Activated CD4-positive, alpha-beta T cell treated with anti-CD3 and anti-CD28 coated beads for 1 hour (primary cell): ENCODE measurements at regions not wholly inside any gene's neighbourhood (a gene's known extent, or its start where the extent isn't known, plus 50 kb on each side); places are given as distances from the start of the nearest gene placed in this dataset.

Source experiments
- DNase-seq: peaks from one replicate; pipeline ENCODE4 v3.0.0-alpha.2; 2020

DNA sequence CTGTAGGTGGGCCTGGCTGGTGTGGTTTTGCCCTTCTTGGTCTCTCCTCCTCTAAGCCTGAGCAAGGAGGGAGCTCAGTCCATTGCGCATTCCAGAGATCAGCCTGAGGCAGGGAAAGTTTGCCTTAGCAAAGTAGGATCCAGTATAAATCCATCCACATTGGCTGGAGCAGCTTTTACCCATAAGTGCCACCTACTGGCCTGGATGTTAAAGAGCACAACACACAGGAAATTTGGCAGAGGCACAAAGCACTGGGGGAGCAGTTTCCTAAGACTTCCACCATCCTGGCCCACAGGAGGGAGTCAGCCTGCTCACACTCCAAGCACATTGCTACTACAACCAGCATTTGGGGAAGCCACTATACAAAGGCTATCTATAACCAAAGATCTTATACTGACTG lies 1124.2 kb downstream of the SLITRK1 start:
- DNase-seq = no peak

- DNase-seq = no peak
These were observed 1131.1 kb downstream of the SLITRK1 start for GRCh38 chr13:82751206-82751605.

DNA sequence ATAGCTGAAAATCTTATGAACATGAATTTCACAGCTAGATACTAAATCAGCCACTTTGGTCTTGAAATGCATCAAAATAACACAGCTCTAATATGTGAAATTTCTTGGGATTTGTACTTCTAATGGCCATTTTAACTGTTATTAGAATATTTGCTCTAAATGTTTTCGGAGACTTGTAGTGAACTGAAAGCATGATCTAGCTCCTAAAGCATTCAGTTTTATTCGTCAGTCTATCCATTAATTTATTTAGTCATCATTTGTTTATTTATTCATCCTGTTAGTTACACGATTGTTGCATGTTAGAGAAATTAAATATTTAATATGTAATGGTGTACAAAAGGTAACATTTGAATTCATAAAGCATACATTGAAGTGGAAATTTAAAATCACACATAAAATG lies 1132.7 kb downstream of the SLITRK1 start:
- DNase-seq = no peak

DNA sequence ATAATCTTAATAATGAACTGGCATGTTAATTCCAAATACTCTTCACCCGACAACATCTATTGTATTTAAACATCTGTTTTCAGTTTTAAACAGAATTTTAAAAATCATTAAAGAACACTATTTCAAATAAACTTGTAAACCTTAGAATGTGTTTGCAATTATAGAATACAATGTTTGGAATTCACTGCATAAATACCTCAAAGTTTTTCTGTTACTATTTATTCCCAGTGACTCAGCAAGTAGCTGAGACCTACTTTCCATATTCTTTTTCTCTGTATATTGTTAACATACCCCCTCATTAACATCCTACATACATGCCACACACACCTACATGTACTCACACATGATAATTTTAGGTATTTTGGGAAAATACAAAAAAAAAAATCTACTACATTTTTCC lies 1134.3 kb downstream of the SLITRK1 start:
- DNase-seq = no peak

GRCh38 chr13:82747291-82747690 lies 1135.0 kb downstream of the SLITRK1 start:
- no peak for DNase-seq

DNA sequence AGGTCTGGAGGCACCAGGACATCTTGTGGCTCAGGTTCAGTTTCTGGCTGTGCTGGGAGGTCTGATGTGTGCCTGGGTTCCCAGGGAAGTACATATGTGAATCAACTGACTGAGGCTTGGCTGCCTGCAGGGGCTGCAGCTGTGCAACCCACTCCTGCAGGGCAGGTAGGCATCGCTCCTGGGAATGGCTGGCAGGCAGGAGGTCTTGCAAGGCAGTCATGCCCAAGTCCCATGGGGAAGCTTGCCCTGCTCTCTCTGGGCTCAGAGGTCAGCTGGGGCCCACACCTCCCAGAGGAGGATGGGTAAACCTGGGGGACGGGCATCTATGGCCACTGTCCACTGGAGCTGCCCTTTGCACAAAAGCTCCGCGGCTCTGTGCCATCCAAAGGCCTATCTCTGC lies 1141.8 kb downstream of the SLITRK1 start:
- DNase-seq = no peak

- no peak for DNase-seq
These were observed 1142.4 kb downstream of the SLITRK1 start for GRCh38 chr13:82739881-82740280.

DNA sequence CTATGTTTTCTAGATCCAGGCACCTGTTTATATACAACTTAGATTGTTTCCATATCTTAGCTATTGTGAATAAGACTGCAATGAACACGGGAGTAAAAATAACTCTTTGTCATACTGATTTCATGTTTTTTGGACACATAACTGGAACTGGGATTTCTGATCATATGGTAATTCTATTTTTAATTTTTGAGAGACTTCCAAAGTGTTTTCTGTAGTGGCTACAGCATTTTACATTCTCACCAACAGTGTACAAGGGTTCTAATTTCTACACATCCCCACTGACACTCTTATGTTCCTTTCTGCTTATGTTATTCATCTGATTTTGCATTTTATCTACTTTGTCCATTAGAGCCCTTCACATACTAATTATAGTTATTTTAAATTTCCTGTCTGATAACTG lies 1152.9 kb downstream of the SLITRK1 start:
- DNase-seq = no peak

- no peak for DNase-seq
These were observed 1161.3 kb downstream of the SLITRK1 start for GRCh38 chr13:82720986-82721385.

GRCh38 chr13:82719987-82720386 lies 1162.3 kb downstream of the SLITRK1 start:
- DNase-seq = no peak

- no peak for DNase-seq
These were observed 1165.0 kb downstream of the SLITRK1 start for GRCh38 chr13:82717249-82717648.

DNA sequence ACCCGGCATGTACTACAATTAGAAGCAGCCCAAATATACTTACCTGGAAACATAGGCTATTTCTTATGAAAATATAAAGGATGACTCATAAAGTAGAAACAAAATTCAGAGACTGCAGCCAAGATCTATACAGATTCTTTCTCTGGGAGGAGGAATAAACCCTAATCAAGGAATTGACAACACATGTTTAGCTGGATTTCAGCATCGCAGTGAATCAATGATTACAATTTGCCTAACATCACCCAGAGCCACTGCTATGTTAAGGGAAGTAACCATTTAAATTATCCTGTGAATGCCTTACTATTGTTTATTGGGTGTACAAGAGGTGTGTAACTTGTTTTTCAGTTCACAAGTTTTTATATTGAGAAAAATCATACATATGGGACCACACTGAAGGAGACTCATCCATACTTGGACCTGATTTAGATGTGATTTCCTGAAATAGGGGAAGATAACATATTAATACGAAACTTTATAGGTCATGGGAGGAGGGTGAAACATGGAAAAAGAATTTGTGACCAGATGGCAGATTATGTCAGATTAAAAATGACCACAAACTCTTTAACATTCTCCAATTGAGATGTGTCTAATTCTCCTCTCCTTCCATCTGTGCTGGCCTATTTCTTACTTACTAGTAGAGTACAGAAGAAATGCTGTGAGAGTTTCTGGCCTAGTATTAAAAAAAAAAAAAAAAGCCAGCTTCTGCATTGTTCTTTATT lies 1168.4 kb downstream of the SLITRK1 start:
- no peak for DNase-seq

- no peak for DNase-seq
These were observed 1179.8 kb downstream of the SLITRK1 start for GRCh38 chr13:82702513-82702912.

DNA sequence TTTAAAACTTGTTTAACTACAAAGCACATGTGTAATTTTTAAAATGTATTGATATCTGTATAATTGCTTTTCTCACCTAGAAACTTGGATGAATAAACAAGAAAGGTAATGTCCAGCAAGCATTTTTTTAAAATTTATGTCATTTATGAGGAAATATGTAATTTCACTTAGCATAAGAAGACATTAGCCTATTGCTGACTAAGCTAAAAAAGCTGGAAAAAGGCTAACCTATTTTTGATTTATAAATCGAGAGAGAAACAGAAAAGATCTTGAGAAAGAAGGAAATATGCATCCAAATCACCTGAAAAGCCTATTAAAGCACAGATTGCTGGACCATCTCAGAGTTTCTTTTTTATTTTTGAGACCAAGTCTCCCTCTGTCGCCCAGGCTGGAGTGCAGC lies 1181.3 kb downstream of the SLITRK1 start:
- DNase-seq = no peak

DNA sequence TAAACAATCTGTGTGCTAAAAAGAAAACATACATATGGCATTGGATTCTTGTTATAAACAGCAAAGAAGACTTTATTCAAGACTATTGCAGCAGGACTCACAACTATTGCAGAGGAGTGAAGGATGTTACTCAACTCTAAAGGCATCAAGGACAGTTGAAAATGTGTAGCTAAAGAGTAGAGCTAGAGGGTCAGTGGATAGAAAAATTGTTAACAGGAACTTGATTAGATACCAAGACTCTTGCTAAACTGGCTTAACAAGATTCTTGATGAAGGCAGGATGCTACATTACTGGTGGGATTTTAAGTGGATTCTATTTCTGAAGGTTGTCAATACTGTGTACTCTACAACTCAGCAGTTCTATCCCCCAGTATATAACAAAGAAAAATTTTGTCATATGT lies 1183.3 kb downstream of the SLITRK1 start:
- no peak for DNase-seq

DNA sequence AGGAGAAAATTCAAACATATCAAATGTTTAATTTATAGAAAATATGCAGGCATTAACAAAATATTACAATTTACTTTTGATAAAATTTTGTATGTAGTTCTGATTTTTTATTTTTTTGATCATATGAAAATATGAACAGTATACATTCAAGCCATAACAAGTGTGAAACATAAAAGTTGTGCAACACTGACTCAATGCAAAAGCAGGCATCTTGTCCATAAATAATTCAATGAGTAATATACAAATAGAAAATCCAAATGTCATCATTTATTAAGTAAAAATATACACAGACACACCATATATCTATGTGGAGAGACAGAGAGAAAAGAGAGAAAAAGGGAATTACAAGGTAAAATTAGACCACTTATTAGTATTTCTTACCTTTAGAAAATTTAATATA lies 1183.9 kb downstream of the SLITRK1 start:
- DNase-seq = no peak

DNA sequence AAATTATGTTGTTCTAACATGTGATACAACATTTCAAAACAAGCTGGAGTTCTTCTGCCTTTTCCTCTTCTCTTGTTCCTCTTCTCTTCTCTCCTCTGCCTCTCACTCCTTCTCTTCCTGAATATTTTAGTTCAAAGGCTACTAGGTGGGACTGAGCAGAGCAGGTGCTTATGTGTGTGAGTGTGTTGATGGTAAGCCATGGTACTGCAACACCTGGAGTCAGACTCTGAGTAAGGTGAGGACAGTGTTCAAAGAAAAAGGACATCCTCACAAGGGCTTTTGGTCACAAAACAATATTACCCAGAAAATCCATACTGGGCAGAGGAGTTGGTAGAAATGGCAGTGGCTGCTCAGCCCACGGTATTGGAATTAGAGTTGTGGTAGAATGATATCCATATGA lies 1188.7 kb downstream of the SLITRK1 start:
- no peak for DNase-seq

DNA sequence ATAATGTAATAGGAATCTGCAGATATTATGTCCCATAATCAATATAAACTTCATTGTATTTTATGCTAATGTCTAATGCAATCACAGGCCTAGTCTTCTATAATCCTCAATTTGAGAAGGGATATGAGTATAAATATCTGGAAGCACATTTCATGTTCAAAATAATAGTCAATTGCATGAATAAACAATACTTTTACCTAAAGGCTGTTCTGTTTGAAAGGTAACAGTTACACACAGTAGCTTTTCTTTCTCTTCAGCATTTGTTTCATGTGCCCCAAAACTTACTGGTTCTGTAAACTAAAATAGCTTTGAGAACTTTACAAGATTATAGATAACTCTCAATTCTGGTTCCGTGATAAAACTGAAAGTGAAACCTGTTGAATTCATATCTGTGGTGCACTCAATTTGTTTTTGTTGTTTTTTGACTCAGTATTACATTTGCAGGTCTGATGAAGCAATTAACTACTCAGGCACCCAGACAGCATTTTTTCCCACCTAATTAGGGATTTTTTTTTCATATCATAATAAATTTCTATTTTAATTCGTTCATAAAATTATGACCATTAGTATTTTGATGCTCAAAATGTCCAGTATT lies 1193.8 kb downstream of the SLITRK1 start:
- DNase-seq = no peak

GRCh38 chr13:82687884-82688283 lies 1194.4 kb downstream of the SLITRK1 start:
- DNase-seq = no peak

DNA sequence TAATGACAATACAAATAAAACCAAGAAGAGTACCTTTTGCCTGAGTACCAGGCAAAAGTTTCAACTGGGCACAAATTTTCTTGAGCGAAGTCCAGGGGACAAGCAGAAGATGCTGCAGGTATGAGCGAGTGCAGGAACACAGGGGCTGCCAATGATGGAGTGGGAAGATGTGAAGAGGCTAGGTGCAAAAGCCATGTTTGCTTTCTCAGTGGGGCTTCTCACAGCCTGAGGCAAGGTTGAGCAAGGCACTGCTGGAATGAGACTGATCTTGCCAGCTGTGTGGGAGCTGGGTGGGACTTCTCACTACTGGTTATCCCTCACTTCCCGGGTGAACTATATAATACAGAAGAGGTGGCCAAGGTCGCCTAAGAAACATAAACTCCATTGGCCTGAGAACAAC lies 1200.7 kb downstream of the SLITRK1 start:
- DNase-seq = no peak

GRCh38 chr13:82678052-82678451 lies 1204.2 kb downstream of the SLITRK1 start:
- DNase-seq = no peak

DNA sequence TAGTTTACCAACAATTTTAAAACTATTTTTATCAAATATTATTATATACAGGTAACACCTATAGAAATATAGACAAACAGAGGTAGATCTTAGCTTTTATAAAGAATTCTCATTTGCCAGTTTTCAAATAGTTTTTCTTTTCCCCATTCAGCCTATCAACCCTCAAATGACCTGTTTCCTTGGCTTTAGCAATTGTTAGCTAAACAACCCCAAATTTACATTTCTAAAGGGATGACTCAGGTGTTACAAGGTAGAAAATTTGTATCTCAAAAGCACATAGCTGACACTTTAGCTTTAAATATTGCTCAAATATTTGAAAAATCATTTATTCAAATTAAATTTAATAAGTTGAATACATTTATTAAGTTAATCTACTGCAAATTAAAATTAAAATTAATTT lies 1207.2 kb downstream of the SLITRK1 start:
- DNase-seq = no peak

DNA sequence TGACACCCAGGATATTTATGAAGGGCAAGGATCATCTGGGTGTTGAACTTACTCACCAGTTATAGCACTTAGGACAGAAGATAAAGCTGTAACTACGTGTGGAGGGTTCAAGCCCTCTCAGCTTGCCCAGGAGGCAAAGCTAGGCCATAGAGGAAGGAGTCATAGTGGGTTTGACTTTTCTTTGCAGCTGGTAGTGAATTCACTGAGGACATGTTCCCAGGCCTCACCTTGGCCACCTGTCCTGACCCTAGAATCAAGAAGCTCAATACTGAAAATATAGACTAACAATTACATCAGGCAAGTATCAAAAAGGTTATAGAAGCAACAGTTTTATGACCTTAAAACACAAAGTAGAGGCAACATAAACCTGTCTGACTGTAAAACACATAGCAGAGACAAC lies 1207.7 kb downstream of the SLITRK1 start:
- DNase-seq = no peak

DNA sequence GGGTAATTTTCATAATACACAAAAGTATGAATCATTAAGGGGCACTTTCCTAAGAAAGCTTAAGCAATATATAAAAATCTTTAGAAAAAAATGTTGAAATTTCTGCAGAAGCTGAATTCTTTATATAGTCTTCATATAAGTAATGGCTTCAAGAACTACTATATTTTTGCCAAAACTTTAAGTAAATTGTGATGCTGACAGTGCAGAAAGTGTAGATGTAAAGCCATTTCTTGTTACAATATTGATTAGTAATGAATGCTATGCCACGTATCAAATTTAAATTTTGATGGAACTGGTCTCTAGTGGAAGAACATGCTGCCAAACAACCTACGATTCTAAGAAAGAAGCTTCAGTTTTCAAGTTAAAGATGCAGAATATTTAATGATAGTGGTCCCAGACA lies 1210.0 kb downstream of the SLITRK1 start:
- no peak for DNase-seq

- no peak for DNase-seq
These were observed 1218.1 kb downstream of the SLITRK1 start for GRCh38 chr13:82664183-82664582.
